Prostate gland (tissue), 2 donors: ENCODE measurements at regions not wholly inside any gene's neighbourhood (a gene's known extent, or its start where the extent isn't known, plus 50 kb on each side); places are given as distances from the start of the nearest gene placed in this dataset.

Source experiments
- DNase-seq: peaks from one replicate; pipeline ENCODE4 v3.0.0-alpha.2; 2019; ENCODE audit warnings: low spot score
- H3K27ac ChIP-seq, 2 donors: fragments of 200-600 bp; sonication (generic); 2 replicates each; pipeline ENCODE4 v1.5.1; 2017 to 2019
- H3K27me3 ChIP-seq: fragments of 200-600 bp; sonication (generic); replicated peaks from 2 replicates; pipeline ENCODE4 v1.5.1; 2019; ENCODE audit not compliant: insufficient read depth
- H3K36me3 ChIP-seq, 2 donors: fragments of 200-600 bp; sonication (generic); 1 replicate in 1 of 2; 2 replicates in 1 of 2; pipeline versions ENCODE4 v1.5.1 to v1.8.1; 2017 to 2019
- H3K4me1 ChIP-seq: fragments of 200-600 bp; sonication (generic); replicated peaks from 2 replicates; pipeline ENCODE4 v1.5.1; 2019
- H3K4me3 ChIP-seq, 2 donors: fragments of 200-600 bp; sonication (generic); 2 replicates each; pipeline ENCODE4 v1.5.1; 2017 to 2019
- H3K9me3 ChIP-seq: fragments of 200-600 bp; sonication (generic); 2 replicates; pipeline ENCODE4 v1.5.1; 2017
- CTCF ChIP-seq, 4 experiments: fragments of 200-600 bp in 2 of 4; fragments of 450-650 bp in 2 of 4; sonication (generic) in 2 of 4; IDR thresholded peaks; 1 replicate in 3 of 4; 2 replicates in 1 of 4; pipeline ENCODE4 v1.5.1; 2016 to 2019; ENCODE audit warnings: antibody characterized with exemption in 4 of 4, mild to moderate bottlenecking in 2 of 4, moderate library complexity in 2 of 4
- POLR2A ChIP-seq: fragments of 450-650 bp; IDR thresholded peaks from one replicate; pipeline ENCODE4 v1.6.1; 2016; ENCODE audit warnings: antibody characterized with exemption, mild to moderate bottlenecking
- POLR2AphosphoS5 ChIP-seq: sonication (generic); formaldehyde crosslinking; IDR thresholded peaks from one replicate; pipeline ENCODE4 v1.6.1; 2017; ENCODE audit warnings: antibody characterized with exemption
- WGBS: methylation state at CpG from one replicate; pipeline ENCODE4 v1.1.5; 2018; 5-methylcytosine and 5-hydroxymethylcytosine counted together
- intact Hi-C: fragments of 100-400 bp; cut with DNase I; formaldehyde crosslinking; loops from one replicate; pipeline ENCODE4 v1.14.2; 2022

- intact Hi-C loops = loop anchor here (10.0 kb wide), 1 partner anchor 656 kb away; no protein-coding TSS in a partner anchor
- DNase-seq = no peak
- H3K4me1 ChIP-seq = no peaks in the 10 kb centered on the region
- H3K4me3 ChIP-seq = no peak overlapping the region
- H3K27ac ChIP-seq = no peak overlapping the region
- no peaks in the 10 kb centered on the region for H3K36me3 ChIP-seq
- no peak for TF ChIP-seq POLR2AphosphoS5
- no peak for TF ChIP-seq CTCF (IDR thresholded peaks at IDR 0.05)
- TF ChIP-seq POLR2A = no peak
- WGBS = 83% methylated on average over 4 of the region's 4 CpGs
- H3K27me3 ChIP-seq = no peaks in the 10 kb centered on the region
- no peaks in the 10 kb centered on the region for H3K9me3 ChIP-seq
Measured at GRCh38 chr5:154630410-154630809, 124.8 kb upstream of the LARP1 start.

GRCh38 chr5:154628685-154629084 lies 126.5 kb upstream of the LARP1 start:
- H3K27me3 ChIP-seq = no peaks in the 10 kb centered on the region
- DNase-seq = no peak
- H3K4me1 ChIP-seq = no peaks in the 10 kb centered on the region
- WGBS = 91% methylated on average over 4 of the region's 4 CpGs
- H3K27ac ChIP-seq = no peak overlapping the region
- intact Hi-C loops = no loop called here
- TF ChIP-seq CTCF (IDR thresholded peaks at IDR 0.05) (no peak), POLR2A (no peak), POLR2AphosphoS5 (no peak)
- no peaks in the 10 kb centered on the region for H3K9me3 ChIP-seq
- no peak overlapping the region for H3K4me3 ChIP-seq
- H3K36me3 ChIP-seq = no peaks in the 10 kb centered on the region

GRCh38 chr5:154627698-154628678 lies 127.2 kb upstream of the LARP1 start:
- H3K4me3 ChIP-seq = no peak overlapping the region
- no peak for DNase-seq
- H3K36me3 ChIP-seq = no peaks in the 10 kb centered on the region
- H3K9me3 ChIP-seq = no peaks in the 10 kb centered on the region
- no peaks in the 10 kb centered on the region for H3K27me3 ChIP-seq
- no peak for TF ChIP-seq POLR2AphosphoS5
- TF ChIP-seq POLR2A = no peak
- TF ChIP-seq CTCF (IDR thresholded peaks at IDR 0.05) = no peak
- H3K4me1 ChIP-seq = no peaks in the 10 kb centered on the region
- H3K27ac ChIP-seq = no peak overlapping the region
- intact Hi-C loops = no loop called here
- WGBS = 33% methylated on average over 7 of the region's 7 CpGs

GRCh38 chr5:154626876-154627557 lies 128.2 kb upstream of the LARP1 start:
- no peaks in the 10 kb centered on the region for H3K4me1 ChIP-seq
- TF ChIP-seq POLR2A (no peak), CTCF (IDR thresholded peaks at IDR 0.05) (no peak), POLR2AphosphoS5 (no peak)
- WGBS = 82% methylated on average over 7 of the region's 7 CpGs
- DNase-seq = no peak
- no peak overlapping the region for H3K4me3 ChIP-seq
- no peaks in the 10 kb centered on the region for H3K27me3 ChIP-seq
- H3K36me3 ChIP-seq = no peaks in the 10 kb centered on the region
- intact Hi-C loops = no loop called here
- H3K27ac ChIP-seq = no peak overlapping the region
- H3K9me3 ChIP-seq = no peaks in the 10 kb centered on the region
